ENCODE measurements at regions not wholly inside any gene's neighbourhood (a gene's known extent, or its start where the extent isn't known, plus 50 kb on each side); places are given as distances from the start of the nearest gene placed in this dataset.
"Not testable (repeated sequence)": the region's sequence is repeated elsewhere in the genome, so short reads cannot be mapped to it uniquely, and the experiment has no call there.

GRCh38 chr1:157200451-157200850 is 62.3 kb upstream of the ETV3 start:
- Histone ChIP-seq H3K27ac (no peak overlapping the region), H3K4me3 (no peak overlapping the region)

GRCh38 chr1:157199421-157199755 is 61.2 kb upstream of the ETV3 start:
- H3K4me3 ChIP-seq, result no peak overlapping the region
- H3K27ac ChIP-seq, result no peak overlapping the region

- no peak overlapping the region for H3K4me3 ChIP-seq
- H3K27ac ChIP-seq, result peak overlapping the region in 1 of 21 experiments; percentile 2
Observed at GRCh38 chr1:157198619-157199420, 60.6 kb upstream of the ETV3 start.

GRCh38 chr1:157197906-157198435 is 59.8 kb upstream of the ETV3 start:
- Histone ChIP-seq H3K27ac (no peak overlapping the region), H3K4me3 (no peak overlapping the region)

- not testable (repeated sequence) for H3K4me3 ChIP-seq, H3K27ac ChIP-seq
Observed at GRCh38 chr1:157196670-157197456, 58.7 kb upstream of the ETV3 start.

GRCh38 chr1:157196245-157196543 is 58.0 kb upstream of the ETV3 start:
- no peak overlapping the region for H3K27ac ChIP-seq
- no peak overlapping the region for H3K4me3 ChIP-seq

GRCh38 chr1:157195521-157196244 is 57.5 kb upstream of the ETV3 start:
- Histone ChIP-seq H3K27ac (no peak overlapping the region), H3K4me3 (no peak overlapping the region)

- Histone ChIP-seq H3K4me3 (no peak overlapping the region), H3K27ac (no peak overlapping the region)
Observed at GRCh38 chr1:157194731-157195520, 56.7 kb upstream of the ETV3 start.

GRCh38 chr1:157193702-157194391 is 55.7 kb upstream of the ETV3 start:
- H3K4me3 ChIP-seq, result no peak overlapping the region
- no peak overlapping the region for H3K27ac ChIP-seq

GRCh38 chr1:157193219-157193618 is 55.0 kb upstream of the ETV3 start:
- Histone ChIP-seq H3K4me3 (no peak overlapping the region), H3K27ac (no peak overlapping the region)

GRCh38 chr1:157189986-157190982 is 52.1 kb upstream of the ETV3 start:
- Histone ChIP-seq H3K27ac (no peak overlapping the region), H3K4me3 (no peak overlapping the region)

- Histone ChIP-seq H3K27ac (no peak overlapping the region), H3K4me3 (no peak overlapping the region)
Observed at GRCh38 chr1:157189096-157189495, 50.9 kb upstream of the ETV3 start.
